CD4-positive, alpha-beta T cell (primary cell): ENCODE measurements at regions not wholly inside any gene's neighbourhood (a gene's known extent, or its start where the extent isn't known, plus 50 kb on each side); places are given as distances from the start of the nearest gene placed in this dataset.

ENCODE experiments used
- ATAC-seq: fragments of 200-7000 bp; cut with Tn5 transposase; one replicate; pipeline ENCODE4 v1.10.0; 2022; ENCODE audit warnings: mild to moderate bottlenecking; ENCODE audit not compliant: poor library complexity
- CTCF ChIA-PET: fragments of 350-600 bp; sonication (Branson Sonifier 250); formaldehyde crosslinking; loops from one replicate; lab custom pipeline; 2021; ENCODE audit warnings: antibody characterized with exemption, inconsistent platforms; lab: Charles Lee
- POLR2A ChIA-PET: fragments of 350-600 bp; sonication (Branson Sonifier 250); formaldehyde crosslinking; loops from one replicate; lab custom pipeline; 2021; ENCODE audit warnings: antibody characterized with exemption, inconsistent platforms; lab: Charles Lee
- DNase-seq, 14 experiments: peaks; one replicate each; pipeline ENCODE4 v3.0.0-alpha.2; 2013 to 2020; ENCODE audit warnings: mixed read lengths in 2 of 14
- H3K27ac ChIP-seq, 2 donors: one replicate each; pipeline versions ENCODE4 v1.5.1 to v1.7.0; 2013; ENCODE audit warnings: low read length in 2 of 2, low read depth in 1 of 2, mild to moderate bottlenecking in 1 of 2
- H3K27me3 ChIP-seq, 2 experiments: 1 replicate in 1 of 2; 2 replicates in 1 of 2; pipeline versions ENCODE4 v1.6.1 to v1.7.0; 2013; ENCODE audit warnings: low read length in 2 of 2, control low read depth in 1 of 2, mild to moderate bottlenecking in 1 of 2, moderate library complexity in 1 of 2; ENCODE audit not compliant: insufficient read depth in 2 of 2, control insufficient read depth in 1 of 2
- H3K36me3 ChIP-seq: one replicate; pipeline ENCODE4 v1.6.1; 2013; ENCODE audit warnings: low read length, control low read depth; ENCODE audit not compliant: insufficient read depth
- H3K4me1 ChIP-seq: one replicate; pipeline ENCODE4 v1.6.1; 2013; ENCODE audit warnings: low read length, control low read depth; ENCODE audit not compliant: insufficient read depth
- H3K4me3 ChIP-seq: one replicate; pipeline ENCODE4 v1.5.1; 2013; ENCODE audit warnings: mild to moderate bottlenecking, low read length, moderate library complexity
- H3K9me3 ChIP-seq, 2 experiments: 1 replicate in 1 of 2; 2 replicates in 1 of 2; pipeline versions ENCODE4 v1.6.1 to v1.7.0; 2013; ENCODE audit warnings: low read length in 2 of 2, mild to moderate bottlenecking in 2 of 2, control low read depth in 1 of 2, moderate library complexity in 1 of 2; ENCODE audit not compliant: control insufficient read depth in 1 of 2, insufficient read depth in 1 of 2
- H3K27ac Mint-ChIP-seq: one replicate; pipeline ENCODE4 v1.8.0; 2020; ENCODE audit warnings: mixed read lengths
- H3K27me3 Mint-ChIP-seq: one replicate; pipeline ENCODE4 v1.8.0; 2021; ENCODE audit warnings: mixed read lengths
- H3K36me3 Mint-ChIP-seq: one replicate; pipeline ENCODE4 v1.8.0; 2021; ENCODE audit warnings: low read depth, mixed read lengths
- H3K4me1 Mint-ChIP-seq: one replicate; pipeline ENCODE4 v1.8.0; 2021; ENCODE audit warnings: low read depth, mixed read lengths
- H3K4me3 Mint-ChIP-seq: one replicate; pipeline ENCODE4 v1.8.0; 2020; ENCODE audit warnings: mild to moderate bottlenecking, mixed read lengths
- H3K9me3 Mint-ChIP-seq: one replicate; pipeline ENCODE4 v1.8.0; 2020; ENCODE audit warnings: mixed read lengths
- CTCF ChIP-seq: fragments of 200-600 bp; IDR thresholded peaks from one replicate; pipeline ENCODE4 v1.8.0; 2022; ENCODE audit warnings: antibody characterized with exemption, mild to moderate bottlenecking
- intact Hi-C, 2 experiments: fragments of 100-400 bp; cut with DNase I in 1 of 2; cut with micrococcal nuclease in 1 of 2; formaldehyde crosslinking; loops; one replicate each; pipeline versions ENCODE4 v1.15.1 to v1.9.0; 2023 to 2025; cut with DNase I, micrococcal nuclease

GRCh38 chr10:28850784-28851183, 173.5 kb downstream of the BAMBI start:
- Histone ChIP-seq H3K27ac (no peak overlapping the region), H3K4me3 (no peak overlapping the region), H3K36me3 (no peaks in the 10 kb centered on the region), H3K4me1 (no peaks in the 10 kb centered on the region), H3K27me3 (peaks cover 0 to 5% of the 10 kb centered on the region in 2 experiments), H3K9me3 (peaks cover 0 to 9% of the 10 kb centered on the region in 2 experiments)
- CTCF ChIA-PET = interaction anchor here (1.2 kb wide), 1 partner anchor 9 kb away, joined by 3 read pairs; no protein-coding TSS in a partner anchor
- no peak overlapping the region for H3K27ac Mint-ChIP-seq
- no peak for TF ChIP-seq CTCF
- POLR2A ChIA-PET = no interaction called here
- DNase-seq (no peak), ATAC-seq (no peak)
- no peaks in the 10 kb centered on the region for H3K36me3 Mint-ChIP-seq
- H3K27me3 Mint-ChIP-seq = peaks cover 18% of the 10 kb centered on the region
- no peak overlapping the region for H3K4me3 Mint-ChIP-seq
- H3K9me3 Mint-ChIP-seq = no peaks in the 10 kb centered on the region
- intact Hi-C loops = no loop called here
- no peaks in the 10 kb centered on the region for H3K4me1 Mint-ChIP-seq

GRCh38 chr10:28853195-28853594, 175.9 kb downstream of the BAMBI start:
- Mint-ChIP-seq H3K27ac (no peak overlapping the region), H3K9me3 (no peaks in the 10 kb centered on the region), H3K4me3 (no peak overlapping the region), H3K27me3 (peaks cover 9% of the 10 kb centered on the region), H3K4me1 (no peaks in the 10 kb centered on the region), H3K36me3 (no peaks in the 10 kb centered on the region)
- Histone ChIP-seq H3K9me3 (peaks cover 0 to 3% of the 10 kb centered on the region in 2 experiments), H3K27me3 (peaks cover 0 to 3% of the 10 kb centered on the region in 2 experiments), H3K4me1 (no peaks in the 10 kb centered on the region), H3K36me3 (no peaks in the 10 kb centered on the region), H3K27ac (no peak overlapping the region), H3K4me3 (no peak overlapping the region)
- no peak for DNase-seq
- no peak for ATAC-seq
- no peak for TF ChIP-seq CTCF
- intact Hi-C loops = no loop called here
- ChIA-PET CTCF (no interaction called here), POLR2A (no interaction called here)

- ATAC-seq = no peak
- DNase-seq = no peak
- CTCF ChIA-PET = no interaction called here
- Mint-ChIP-seq H3K36me3 (no peaks in the 10 kb centered on the region), H3K4me1 (no peaks in the 10 kb centered on the region), H3K27me3 (no peaks in the 10 kb centered on the region), H3K4me3 (no peak overlapping the region), H3K9me3 (peaks cover 2% of the 10 kb centered on the region), H3K27ac (no peak overlapping the region)
- Histone ChIP-seq H3K36me3 (no peaks in the 10 kb centered on the region), H3K4me1 (no peaks in the 10 kb centered on the region), H3K4me3 (no peak overlapping the region), H3K27me3 (peaks cover 0 to 3% of the 10 kb centered on the region in 2 experiments), H3K27ac (no peak overlapping the region), H3K9me3 (peaks cover 0 to 3% of the 10 kb centered on the region in 2 experiments)
- TF ChIP-seq CTCF = no peak
- POLR2A ChIA-PET = no interaction called here
- intact Hi-C loops = no loop called here
Observed at GRCh38 chr10:28857164-28857563, 179.8 kb downstream of the BAMBI start.
